ENCODE measurements at regions not wholly inside any gene's neighbourhood (a gene's known extent, or its start where the extent isn't known, plus 50 kb on each side); places are given as distances from the start of the nearest gene placed in this dataset.
A peak's percentile ranks its signal among the peaks of the same experiment; 100 is the strongest.

DNA sequence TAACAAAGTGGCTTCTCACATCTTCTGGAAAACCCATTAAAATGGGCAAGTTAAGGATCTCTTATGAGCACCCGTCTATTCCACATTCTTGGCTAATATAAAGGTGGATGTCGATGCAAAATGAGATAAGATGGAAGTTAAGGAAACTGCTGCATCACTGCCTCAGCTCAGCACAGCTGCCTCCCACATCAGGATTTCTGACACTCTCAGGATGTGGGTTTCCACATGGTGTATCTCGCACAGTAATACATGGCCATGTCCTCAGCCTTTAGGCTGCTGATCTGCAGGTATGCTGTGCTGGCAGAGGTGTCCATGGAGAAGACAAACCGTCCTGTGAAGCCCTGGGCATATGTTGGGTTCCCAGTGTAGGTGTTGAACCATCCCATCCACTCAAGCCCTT is 1348.0 kb downstream of the TMEM121 start:
- no peak for DNase-seq

DNA sequence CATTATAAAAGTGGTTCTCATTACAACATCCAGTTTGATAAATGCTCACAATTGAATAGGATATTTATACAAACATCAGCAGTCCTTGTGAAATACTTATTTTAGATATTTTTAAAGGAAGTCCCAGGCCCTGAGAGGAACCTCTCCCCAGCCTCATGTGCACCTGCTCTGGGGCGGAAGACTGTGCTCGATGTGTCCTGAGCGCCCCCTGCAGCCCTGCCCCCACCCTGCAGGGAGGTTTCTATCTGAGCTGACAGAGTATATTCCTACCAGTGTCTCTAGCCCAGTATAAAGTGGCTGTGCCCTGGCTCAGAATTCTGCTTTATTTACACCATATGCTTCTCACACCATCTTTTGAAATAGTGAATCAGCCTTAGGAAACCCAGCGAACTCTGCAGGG is 1349.1 kb downstream of the TMEM121 start:
- DNase-seq = peak; percentile 36 to 49

DNA sequence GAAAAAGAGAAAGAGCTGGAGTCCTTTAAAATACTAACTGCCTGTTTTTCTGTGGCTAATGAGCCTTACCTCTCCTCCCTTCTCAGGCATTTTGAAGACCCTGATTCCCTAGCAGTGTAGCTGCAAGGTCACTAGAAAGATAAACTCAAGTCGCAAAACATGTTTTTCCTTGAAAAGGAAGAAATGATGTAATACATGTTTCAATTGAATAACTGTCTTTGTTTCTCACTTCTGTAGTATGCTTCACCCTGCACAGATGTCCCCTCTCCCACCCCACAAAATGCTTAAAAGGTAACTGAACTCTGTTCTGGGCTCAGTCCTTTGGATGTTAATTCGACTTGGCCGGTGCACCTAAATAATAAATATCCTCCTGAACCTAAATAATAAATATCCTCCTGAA is 1350.3 kb downstream of the TMEM121 start:
- no peak for DNase-seq

DNA sequence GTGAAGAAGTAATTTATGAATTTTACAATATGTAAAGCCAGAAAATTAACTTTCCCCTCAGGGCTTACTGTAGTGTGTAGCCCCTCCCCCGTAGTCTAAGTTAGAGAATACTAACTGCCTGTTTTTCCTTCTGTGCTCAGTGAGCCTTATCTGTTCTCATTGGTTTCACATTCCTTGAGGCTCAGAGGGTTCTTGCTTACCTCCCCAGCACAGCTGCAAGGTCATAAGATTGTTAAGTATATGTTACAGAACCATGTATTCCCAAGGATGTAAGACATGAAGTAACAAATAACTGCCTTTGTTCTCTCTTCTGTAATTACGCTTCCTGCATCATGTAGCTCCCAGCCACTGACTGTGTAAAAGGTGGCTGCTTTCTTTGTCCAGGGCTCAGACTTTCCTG is 1351.1 kb downstream of the TMEM121 start:
- no peak for DNase-seq

DNA sequence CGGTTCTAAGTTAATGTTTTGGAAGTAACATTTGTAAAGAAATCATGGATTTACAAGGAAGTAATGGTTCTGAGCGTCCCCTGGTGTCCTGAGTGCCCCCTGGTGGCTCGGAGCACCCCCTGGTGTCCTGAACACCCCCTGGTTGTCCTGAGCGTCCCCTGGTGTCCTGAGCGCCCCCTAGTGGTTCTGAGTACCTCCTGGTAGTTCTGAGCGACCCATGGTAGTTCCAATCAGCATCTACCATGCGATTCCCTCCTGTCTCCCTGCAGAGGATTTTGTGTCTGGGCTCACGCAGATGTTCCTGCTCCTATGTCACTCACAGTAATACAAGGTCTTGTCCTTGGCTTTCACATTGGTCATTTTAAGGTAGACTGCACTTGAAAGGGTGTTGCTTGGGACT is 1352.9 kb downstream of the TMEM121 start:
- peak; percentile 60 to 62 for DNase-seq

DNA sequence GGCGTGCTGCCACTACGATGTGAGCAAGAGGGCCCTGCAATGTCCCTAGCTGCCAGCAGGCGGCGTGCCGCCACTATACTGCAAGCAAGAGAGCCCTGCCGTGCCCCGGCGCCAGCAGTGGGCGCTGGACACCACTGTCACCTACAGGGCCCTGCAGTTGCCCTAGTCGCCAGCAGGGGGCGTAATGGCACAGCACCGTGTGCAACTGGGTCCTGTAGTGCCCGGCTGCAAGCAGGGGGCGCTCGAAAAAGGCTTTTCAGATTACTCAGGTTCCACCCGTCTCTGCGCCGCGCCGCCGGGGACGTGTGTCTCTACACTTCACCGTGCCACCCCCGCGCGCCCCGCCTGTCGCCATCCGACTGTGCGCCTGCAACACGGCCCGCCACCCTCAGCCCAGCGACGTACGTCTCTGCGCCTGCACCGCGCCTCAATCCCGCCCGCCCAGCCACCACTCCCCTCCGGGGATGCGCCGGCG is 1356.9 kb downstream of the TMEM121 start:
- DNase-seq = peak; percentile 31 to 38
